GM12892 (cell line): ENCODE measurements at regions not wholly inside any gene's neighbourhood (a gene's known extent, or its start where the extent isn't known, plus 50 kb on each side); places are given as distances from the start of the nearest gene placed in this dataset.

Experiments
- POLR2A ChIP-seq: IDR thresholded peaks from 2 replicates; pipeline ENCODE4 v1.6.1; 2011; ENCODE audit warnings: low read depth, low read length, control low read depth
- POLR2AphosphoS5 ChIP-seq: IDR thresholded peaks from 2 replicates; pipeline ENCODE4 v1.6.1; 2011; ENCODE audit warnings: low read depth, low read length, control low read depth

- no peak for TF ChIP-seq POLR2A
- no peak for TF ChIP-seq POLR2AphosphoS5
Observed at GRCh38 chr2:207269038-207269437, 103.3 kb upstream of the KLF7 start.
